Activated B cell treated with CpG ODN at 0.5 μM for 24 hours (primary cell): ENCODE measurements at regions not wholly inside any gene's neighbourhood (a gene's known extent, or its start where the extent isn't known, plus 50 kb on each side); places are given as distances from the start of the nearest gene placed in this dataset.

Experiments
- ATAC-seq: fragments of 200-7000 bp; cut with Tn5 transposase; one replicate; pipeline ENCODE4 v1.10.0; 2021; ENCODE audit warnings: low read depth, mild to moderate bottlenecking, moderate library complexity
- CTCF ChIA-PET: fragments of 350-600 bp; sonication (Branson Sonifier 250); formaldehyde crosslinking; loops from one replicate; lab custom pipeline; 2021; ENCODE audit warnings: antibody characterized with exemption; lab: Charles Lee
- POLR2A ChIA-PET: fragments of 350-600 bp; sonication (Branson Sonifier 250); formaldehyde crosslinking; loops from one replicate; lab custom pipeline; 2021; ENCODE audit warnings: antibody characterized with exemption; lab: Charles Lee
- DNase-seq: peaks from one replicate; pipeline ENCODE4 v3.0.0; 2022
- H3K27ac Mint-ChIP-seq: one replicate; pipeline ENCODE4 v1.8.0; 2020; ENCODE audit warnings: mixed read lengths
- H3K27me3 Mint-ChIP-seq: one replicate; pipeline ENCODE4 v1.8.0; 2021; ENCODE audit warnings: mixed read lengths
- H3K36me3 Mint-ChIP-seq: one replicate; pipeline ENCODE4 v1.8.0; 2021; ENCODE audit warnings: low read depth, mixed read lengths
- H3K4me1 Mint-ChIP-seq: one replicate; pipeline ENCODE4 v1.8.0; 2021; ENCODE audit warnings: mixed read lengths
- H3K4me3 Mint-ChIP-seq: one replicate; pipeline ENCODE4 v1.8.0; 2020; ENCODE audit warnings: mild to moderate bottlenecking, mixed read lengths
- H3K9me3 Mint-ChIP-seq: one replicate; pipeline ENCODE4 v1.8.0; 2020; ENCODE audit warnings: mixed read lengths
- intact Hi-C: fragments of 100-400 bp; cut with micrococcal nuclease; formaldehyde crosslinking; loops from one replicate; pipeline ENCODE4 v1.15.1; 2024
- TF ChIP-seq, protein P1 (sequence below): fragments of 200-600 bp; IDR thresholded peaks from one replicate; pipeline ENCODE4 v1.8.0; 2022; ENCODE audit warnings: antibody characterized with exemption, mild to moderate bottlenecking

DNA sequence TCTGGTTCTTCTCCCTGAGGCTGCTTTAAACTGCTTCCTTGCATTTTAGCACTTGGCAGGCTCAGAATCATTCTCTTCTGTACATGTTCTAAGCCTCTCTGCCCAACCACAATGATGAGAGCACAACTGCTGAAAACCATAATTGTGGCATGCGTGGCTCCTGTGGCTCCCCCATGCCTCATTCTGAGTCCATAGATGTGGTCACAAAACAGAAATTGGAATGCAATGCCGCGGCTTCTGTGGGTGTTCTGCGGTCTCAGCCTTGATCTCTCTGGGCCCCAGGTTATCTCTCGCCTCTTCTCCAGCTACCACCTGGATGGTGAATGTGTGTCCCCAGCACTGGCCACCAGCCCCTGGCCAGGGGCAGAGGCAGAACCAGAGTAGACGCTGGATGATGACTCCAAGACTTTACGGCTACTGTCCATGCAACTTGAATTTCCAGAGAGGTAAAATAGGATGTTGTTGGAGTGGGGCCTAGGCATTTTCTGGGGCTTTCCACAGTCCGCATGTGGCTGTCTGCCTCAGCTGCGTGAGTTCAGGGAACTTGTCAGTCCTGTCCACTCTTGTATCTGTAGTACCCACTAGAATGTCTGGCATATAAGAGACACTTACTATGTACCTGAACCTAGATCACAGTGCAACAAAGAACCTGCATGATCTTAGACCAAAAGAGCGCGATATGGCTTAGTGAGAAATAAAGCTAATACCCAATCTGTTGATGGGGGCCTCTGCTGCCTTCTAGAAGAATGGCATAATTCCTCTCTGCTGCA, 52.4 kb upstream of the ADRB1 start:
- DNase-seq (no peak), ATAC-seq (no peak)
- ChIA-PET POLR2A (no interaction called here), CTCF (no interaction called here)
- H3K36me3 Mint-ChIP-seq, result no peaks in the 10 kb centered on the region
- TF ChIP-seq, protein P1, sequence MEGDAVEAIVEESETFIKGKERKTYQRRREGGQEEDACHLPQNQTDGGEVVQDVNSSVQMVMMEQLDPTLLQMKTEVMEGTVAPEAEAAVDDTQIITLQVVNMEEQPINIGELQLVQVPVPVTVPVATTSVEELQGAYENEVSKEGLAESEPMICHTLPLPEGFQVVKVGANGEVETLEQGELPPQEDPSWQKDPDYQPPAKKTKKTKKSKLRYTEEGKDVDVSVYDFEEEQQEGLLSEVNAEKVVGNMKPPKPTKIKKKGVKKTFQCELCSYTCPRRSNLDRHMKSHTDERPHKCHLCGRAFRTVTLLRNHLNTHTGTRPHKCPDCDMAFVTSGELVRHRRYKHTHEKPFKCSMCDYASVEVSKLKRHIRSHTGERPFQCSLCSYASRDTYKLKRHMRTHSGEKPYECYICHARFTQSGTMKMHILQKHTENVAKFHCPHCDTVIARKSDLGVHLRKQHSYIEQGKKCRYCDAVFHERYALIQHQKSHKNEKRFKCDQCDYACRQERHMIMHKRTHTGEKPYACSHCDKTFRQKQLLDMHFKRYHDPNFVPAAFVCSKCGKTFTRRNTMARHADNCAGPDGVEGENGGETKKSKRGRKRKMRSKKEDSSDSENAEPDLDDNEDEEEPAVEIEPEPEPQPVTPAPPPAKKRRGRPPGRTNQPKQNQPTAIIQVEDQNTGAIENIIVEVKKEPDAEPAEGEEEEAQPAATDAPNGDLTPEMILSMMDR, result no peak
- peaks cover 15% of the 10 kb centered on the region for H3K27me3 Mint-ChIP-seq
- H3K9me3 Mint-ChIP-seq, result peaks cover 8% of the 10 kb centered on the region
- no peak overlapping the region for H3K27ac Mint-ChIP-seq
- H3K4me1 Mint-ChIP-seq, result peaks cover 9% of the 10 kb centered on the region
- no peak overlapping the region for H3K4me3 Mint-ChIP-seq
- intact Hi-C loops, result no loop called here

DNA sequence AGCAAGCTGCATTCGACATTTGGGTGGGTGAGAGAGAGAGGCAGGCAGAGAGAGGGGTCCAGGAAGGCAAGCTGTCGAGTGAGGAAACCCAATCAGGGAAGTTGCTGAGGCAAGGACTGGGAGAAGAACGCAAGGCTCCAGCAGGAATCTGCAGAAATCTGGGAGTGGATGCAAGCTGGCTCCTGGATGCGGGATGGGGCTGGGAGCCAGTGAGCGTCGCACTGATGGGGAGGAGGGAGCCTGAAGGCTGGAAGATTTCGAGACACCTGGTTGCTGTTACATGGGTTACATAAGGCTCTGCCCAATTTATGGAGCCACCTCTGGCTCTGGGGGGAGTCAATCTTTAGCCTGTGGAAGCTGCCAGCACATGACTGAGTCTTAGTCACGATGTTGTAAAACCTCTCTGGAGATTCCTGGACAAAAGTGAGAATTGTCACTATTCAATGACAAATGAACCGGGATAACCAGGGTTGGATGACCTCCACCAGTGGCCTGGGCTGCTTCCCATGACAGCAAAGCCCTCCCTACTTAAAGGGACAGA, 51.1 kb upstream of the ADRB1 start:
- TF ChIP-seq, protein P1, result no peak
- DNase-seq (no peak), ATAC-seq (no peak)
- H3K9me3 Mint-ChIP-seq, result peaks cover 2% of the 10 kb centered on the region
- peaks cover 15% of the 10 kb centered on the region for H3K27me3 Mint-ChIP-seq
- no peak overlapping the region for H3K27ac Mint-ChIP-seq
- intact Hi-C loops, result no loop called here
- H3K4me1 Mint-ChIP-seq, result peaks cover 9% of the 10 kb centered on the region
- H3K36me3 Mint-ChIP-seq, result no peaks in the 10 kb centered on the region
- ChIA-PET CTCF (no interaction called here), POLR2A (no interaction called here)
- H3K4me3 Mint-ChIP-seq, result no peak overlapping the region

DNA sequence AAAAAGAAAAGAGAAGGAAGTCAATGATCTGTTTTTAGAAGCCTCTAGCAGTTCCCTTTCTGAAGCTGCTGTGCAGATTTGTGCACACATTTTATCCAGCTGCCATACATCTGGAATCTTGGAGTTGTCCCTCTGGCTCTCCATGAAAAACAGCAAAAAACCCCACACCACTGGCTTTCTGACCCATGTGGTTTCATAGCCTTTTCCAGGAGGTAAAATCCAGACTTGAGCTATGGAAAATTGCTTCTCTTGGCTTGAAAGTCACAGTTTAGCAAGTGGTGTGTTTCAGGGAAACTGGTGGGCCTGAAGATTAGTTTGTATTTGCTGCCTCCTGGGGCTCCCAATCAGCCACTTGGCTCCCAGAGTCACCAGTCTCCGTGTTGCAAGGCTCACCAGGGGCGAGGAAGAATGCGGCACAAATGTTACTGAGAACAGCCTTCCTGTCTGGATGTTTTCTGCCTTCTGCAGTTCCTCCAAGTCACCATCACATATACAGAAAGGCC, 50.1 kb upstream of the ADRB1 start:
- Mint-ChIP-seq H3K4me3 (no peak overlapping the region), H3K9me3 (no peaks in the 10 kb centered on the region), H3K36me3 (no peaks in the 10 kb centered on the region), H3K4me1 (peaks cover 9% of the 10 kb centered on the region), H3K27me3 (peaks cover 15% of the 10 kb centered on the region), H3K27ac (no peak overlapping the region)
- ATAC-seq (no peak), DNase-seq (no peak)
- ChIA-PET POLR2A (interaction anchor here (0.7 kb wide), 1 partner anchor 820 kb away, joined by 4 read pairs; no protein-coding TSS in a partner anchor), CTCF (no interaction called here)
- TF ChIP-seq, protein P1, result no peak
- intact Hi-C loops, result no loop called here
